ENCODE measurements at regions not wholly inside any gene's neighbourhood (a gene's known extent, or its start where the extent isn't known, plus 50 kb on each side); places are given as distances from the start of the nearest gene placed in this dataset.
A peak's percentile ranks its signal among the peaks of the same experiment; 100 is the strongest.

DNA sequence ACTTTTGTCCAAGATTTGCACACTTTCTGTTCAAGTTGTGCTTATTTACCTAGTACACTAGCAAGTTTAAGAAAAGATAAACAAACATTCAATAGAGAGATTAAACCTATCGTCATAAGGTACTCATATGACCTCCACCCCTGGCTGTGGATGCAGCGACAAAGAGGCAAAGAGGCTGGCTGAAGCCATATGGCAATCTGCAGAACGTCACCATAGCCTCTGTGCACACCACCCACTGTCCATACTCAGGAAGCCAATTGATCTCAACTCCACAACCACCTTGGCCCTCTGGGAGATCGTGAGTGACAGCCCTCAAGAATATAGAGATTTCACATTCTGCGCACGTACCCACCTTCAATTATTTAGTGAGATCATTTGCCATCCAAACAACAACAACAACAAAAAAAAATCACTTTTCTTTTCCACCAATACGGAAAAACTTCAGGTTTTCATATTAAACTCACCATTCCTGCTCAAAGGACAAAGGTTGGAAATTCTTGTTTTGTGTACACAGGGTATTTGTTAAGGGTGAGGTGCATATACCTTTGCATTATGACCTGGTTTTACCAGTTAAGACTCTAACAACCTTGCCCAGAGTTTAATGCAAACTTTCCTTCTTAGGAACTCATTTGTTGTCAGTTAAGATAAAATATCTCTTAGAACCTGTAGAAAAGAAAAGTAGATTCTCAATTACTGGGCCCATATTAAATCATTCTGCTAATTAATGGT, 243.0 kb upstream of the FSTL5 start:
- no peaks in the 10 kb centered on the region for H3K27me3 Mint-ChIP-seq
- no peaks in the 10 kb centered on the region for H3K9me3 Mint-ChIP-seq
- peak overlapping the region; percentile 26 for H3K4me3 Mint-ChIP-seq
- H3K27ac Mint-ChIP-seq: peak overlapping the region; percentile 78
- no peaks in the 10 kb centered on the region for H3K36me3 Mint-ChIP-seq
- no peak for DNase-seq (ENCODE audit: extremely low spot score, unreplicated experiment)
- TF ChIP-seq, protein P1, sequence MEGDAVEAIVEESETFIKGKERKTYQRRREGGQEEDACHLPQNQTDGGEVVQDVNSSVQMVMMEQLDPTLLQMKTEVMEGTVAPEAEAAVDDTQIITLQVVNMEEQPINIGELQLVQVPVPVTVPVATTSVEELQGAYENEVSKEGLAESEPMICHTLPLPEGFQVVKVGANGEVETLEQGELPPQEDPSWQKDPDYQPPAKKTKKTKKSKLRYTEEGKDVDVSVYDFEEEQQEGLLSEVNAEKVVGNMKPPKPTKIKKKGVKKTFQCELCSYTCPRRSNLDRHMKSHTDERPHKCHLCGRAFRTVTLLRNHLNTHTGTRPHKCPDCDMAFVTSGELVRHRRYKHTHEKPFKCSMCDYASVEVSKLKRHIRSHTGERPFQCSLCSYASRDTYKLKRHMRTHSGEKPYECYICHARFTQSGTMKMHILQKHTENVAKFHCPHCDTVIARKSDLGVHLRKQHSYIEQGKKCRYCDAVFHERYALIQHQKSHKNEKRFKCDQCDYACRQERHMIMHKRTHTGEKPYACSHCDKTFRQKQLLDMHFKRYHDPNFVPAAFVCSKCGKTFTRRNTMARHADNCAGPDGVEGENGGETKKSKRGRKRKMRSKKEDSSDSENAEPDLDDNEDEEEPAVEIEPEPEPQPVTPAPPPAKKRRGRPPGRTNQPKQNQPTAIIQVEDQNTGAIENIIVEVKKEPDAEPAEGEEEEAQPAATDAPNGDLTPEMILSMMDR (conservative IDR thresholded peaks at IDR 0.05): no peak
- no peaks in the 10 kb centered on the region for H3K4me1 Mint-ChIP-seq (ENCODE audit: unreplicated experiment)

GRCh38 chr4:162403932-162404331, 240.1 kb upstream of the FSTL5 start:
- Mint-ChIP-seq H3K36me3 (no peaks in the 10 kb centered on the region), H3K4me1 (ENCODE audit: unreplicated experiment) (no peaks in the 10 kb centered on the region)
- TF ChIP-seq, protein P1 (conservative IDR thresholded peaks at IDR 0.05): no peak

DNA sequence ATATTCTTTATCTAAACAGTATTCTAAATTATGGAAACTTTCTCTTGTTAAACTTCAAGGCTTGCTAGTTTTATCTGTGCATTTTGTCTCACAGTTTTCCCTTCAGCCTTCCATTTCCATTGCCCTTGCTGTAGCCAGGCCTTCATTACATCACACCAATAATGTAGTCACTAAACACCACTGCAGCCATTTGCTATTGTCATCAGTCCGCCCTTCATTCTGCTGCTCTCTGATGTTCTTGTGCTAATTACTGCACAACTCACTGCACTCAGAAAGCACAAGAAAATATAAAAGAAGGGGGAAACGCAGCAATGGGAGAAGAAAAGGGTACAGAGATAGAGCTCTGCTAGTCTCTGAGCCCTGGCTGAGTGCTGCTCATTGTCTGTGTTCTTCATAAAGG, 239.6 kb upstream of the FSTL5 start:
- H3K27me3 Mint-ChIP-seq: no peaks in the 10 kb centered on the region
- no peak overlapping the region for H3K4me3 Mint-ChIP-seq
- no peaks in the 10 kb centered on the region for H3K4me1 Mint-ChIP-seq (ENCODE audit: unreplicated experiment)
- no peak for DNase-seq (ENCODE audit: extremely low spot score, unreplicated experiment)
- no peak overlapping the region for H3K27ac Mint-ChIP-seq
- TF ChIP-seq, protein P1 (conservative IDR thresholded peaks at IDR 0.05): no peak
- H3K9me3 Mint-ChIP-seq: no peaks in the 10 kb centered on the region
- no peaks in the 10 kb centered on the region for H3K36me3 Mint-ChIP-seq

More at GRCh38 chr4:162403932-162404331, 240.1 kb upstream of the FSTL5 start:
- Mint-ChIP-seq H3K4me3 (no peak overlapping the region), H3K27me3 (no peaks in the 10 kb centered on the region), H3K9me3 (no peaks in the 10 kb centered on the region), H3K27ac (no peak overlapping the region)
- no peak for DNase-seq (ENCODE audit: extremely low spot score, unreplicated experiment)

DNA sequence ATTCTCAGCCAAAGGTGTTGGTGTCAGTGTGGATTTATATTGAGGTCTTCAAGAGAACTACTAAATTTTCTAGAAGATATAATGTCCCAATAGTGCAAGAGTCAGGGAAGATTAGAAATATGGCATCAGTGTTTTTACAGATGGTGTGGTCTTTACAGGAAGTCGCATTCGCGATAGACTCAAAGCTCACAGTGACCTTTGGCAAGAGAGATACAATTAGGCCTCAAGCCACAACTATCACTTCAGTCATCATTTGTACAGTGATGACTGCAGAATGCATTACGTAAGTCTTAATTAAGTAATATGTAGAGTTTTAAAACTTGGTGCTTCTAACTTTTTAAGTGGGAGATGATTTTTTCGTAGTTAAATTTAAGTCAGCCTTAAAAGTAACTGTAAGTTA, 237.2 kb upstream of the FSTL5 start:
- no peaks in the 10 kb centered on the region for H3K27me3 Mint-ChIP-seq
- no peaks in the 10 kb centered on the region for H3K4me1 Mint-ChIP-seq (ENCODE audit: unreplicated experiment)
- H3K36me3 Mint-ChIP-seq: no peaks in the 10 kb centered on the region
- no peak for DNase-seq (ENCODE audit: extremely low spot score, unreplicated experiment)
- no peak overlapping the region for H3K27ac Mint-ChIP-seq
- no peak overlapping the region for H3K4me3 Mint-ChIP-seq
- TF ChIP-seq, protein P1 (conservative IDR thresholded peaks at IDR 0.05): no peak
- no peaks in the 10 kb centered on the region for H3K9me3 Mint-ChIP-seq

- TF ChIP-seq, protein P1 (conservative IDR thresholded peaks at IDR 0.05): no peak
- no peaks in the 10 kb centered on the region for H3K9me3 Mint-ChIP-seq
- H3K27ac Mint-ChIP-seq: no peak overlapping the region
- DNase-seq (ENCODE audit: extremely low spot score, unreplicated experiment): no peak
- H3K27me3 Mint-ChIP-seq: no peaks in the 10 kb centered on the region
- H3K36me3 Mint-ChIP-seq: no peaks in the 10 kb centered on the region
- H3K4me1 Mint-ChIP-seq (ENCODE audit: unreplicated experiment): no peaks in the 10 kb centered on the region
- H3K4me3 Mint-ChIP-seq: no peak overlapping the region
Observed at GRCh38 chr4:162392946-162393345, 229.1 kb upstream of the FSTL5 start.

Data from type B pancreatic cell (in vitro differentiated cells).